SU-DHL-6 (cell line): ENCODE measurements at regions not wholly inside any gene's neighbourhood (a gene's known extent, or its start where the extent isn't known, plus 50 kb on each side); places are given as distances from the start of the nearest gene placed in this dataset.

ENCODE experiments used
- H2AFZ ChIP-seq: fragments of 200-600 bp; sonication (generic); 2 replicates; pipeline ENCODE4 v1.6.1; 2014; ENCODE audit warnings: low read depth, mild to moderate bottlenecking, moderate library complexity, mixed read lengths, antibody characterized with exemption, low read length; ENCODE audit not compliant: severe bottlenecking
- H3F3A ChIP-seq: fragments of 200-600 bp; shearing (Covaris generic); 2 replicates; pipeline ENCODE4 v1.6.0; 2016; ENCODE audit warnings: antibody characterized with exemption, mild to moderate bottlenecking; ENCODE audit not compliant: insufficient read depth
- H3K27ac ChIP-seq: fragments of 200-600 bp; sonication (generic); 2 replicates; pipeline ENCODE4 v1.5.1; 2016; ENCODE audit warnings: low read depth, mild to moderate bottlenecking, low read length, moderate library complexity, mixed read lengths
- H3K27me3 ChIP-seq: fragments of 200-600 bp; sonication (generic), shearing (Covaris generic); 2 replicates; pipeline ENCODE4 v1.6.0; 2014; ENCODE audit warnings: mild to moderate bottlenecking, low read length
- H3K36me3 ChIP-seq: fragments of 200-600 bp; sonication (generic); 2 replicates; pipeline ENCODE4 v1.6.1; 2014; ENCODE audit warnings: mild to moderate bottlenecking, low read length, mixed read lengths
- H3K4me2 ChIP-seq: fragments of 300-600, 200-600 bp; shearing (Covaris generic), sonication (generic); 2 replicates; pipeline ENCODE4 v1.6.0; 2014; ENCODE audit warnings: low read length, low read depth, mild to moderate bottlenecking; ENCODE audit not compliant: poor library complexity, severe bottlenecking
- H3K4me3 ChIP-seq: fragments of 200-600 bp; sonication (generic); 2 replicates; pipeline ENCODE4 v1.5.1; 2014; ENCODE audit warnings: antibody characterized with exemption, low read length, mild to moderate bottlenecking, mixed read lengths; ENCODE audit not compliant: insufficient read depth, poor library complexity, severe bottlenecking
- H3K79me2 ChIP-seq: fragments of 200-600 bp; sonication (generic); 2 replicates; pipeline ENCODE4 v1.6.1; 2014; ENCODE audit warnings: mild to moderate bottlenecking, low read length, moderate library complexity; ENCODE audit not compliant: insufficient read depth
- H3K9ac ChIP-seq: fragments of 200-600 bp; sonication (generic); 2 replicates; pipeline ENCODE4 v1.7.0; 2014; ENCODE audit warnings: mild to moderate bottlenecking, low read length
- H3K9me2 ChIP-seq: fragments of 200-600 bp; sonication (generic); replicated peaks from 2 replicates; pipeline ENCODE4 v1.6.1; 2014; ENCODE audit warnings: low read length; ENCODE audit not compliant: insufficient read depth
- H3K9me3 ChIP-seq: fragments of 200-600 bp; sonication (generic); 2 replicates; pipeline ENCODE4 v1.6.1; 2014; ENCODE audit warnings: low read length, mixed read lengths; ENCODE audit not compliant: insufficient read depth
- H4K20me1 ChIP-seq: fragments of 200-600 bp; sonication (generic); 2 replicates; pipeline ENCODE4 v1.6.1; 2014; ENCODE audit warnings: low read depth, mild to moderate bottlenecking, antibody characterized with exemption, low read length, moderate library complexity, mixed read lengths
- EZH2phosphoT487 ChIP-seq: fragments of 200-600 bp; sonication (generic), shearing (Covaris generic); conservative IDR thresholded peaks from 2 replicates; pipeline ENCODE4 v1.6.1; 2018; ENCODE audit warnings: mild to moderate bottlenecking, antibody characterized with exemption, low read length, moderate library complexity, mixed read lengths
- TF ChIP-seq, protein P1 (sequence below): fragments of 200-600 bp; sonication (generic); IDR thresholded peaks from one replicate; pipeline ENCODE4 v1.5.1; 2017; ENCODE audit warnings: antibody characterized with exemption, mild to moderate bottlenecking, low read length, moderate library complexity; ENCODE audit not compliant: insufficient read depth, poor library complexity, severe bottlenecking

DNA sequence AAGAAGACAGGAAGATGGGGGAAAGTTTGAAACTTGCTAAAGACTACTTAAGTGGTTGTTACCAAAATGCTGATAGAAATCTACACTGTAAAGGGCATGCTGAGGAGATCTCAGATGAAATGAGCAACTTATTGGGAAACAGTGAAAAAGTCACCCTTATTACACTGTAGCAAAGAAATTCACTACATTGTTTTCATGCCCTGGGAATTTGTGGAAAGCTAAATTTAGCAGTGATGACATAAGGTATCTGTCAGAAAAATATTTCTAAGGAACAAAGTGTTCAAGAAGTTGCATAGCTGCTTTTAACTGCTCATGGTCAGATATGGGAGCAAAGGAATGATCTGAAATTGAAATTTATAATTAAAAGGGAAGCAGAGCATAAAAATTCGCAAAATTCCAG lies 702.4 kb upstream of the LRRC4C start:
- Histone ChIP-seq H3K9me3 (no peaks in the 10 kb centered on the region), H3K27me3 (no peaks in the 10 kb centered on the region), H3K27ac (no peak overlapping the region), H3K79me2 (no peaks in the 10 kb centered on the region), H3F3A (no peaks in the 10 kb centered on the region), H3K36me3 (no peaks in the 10 kb centered on the region), H3K4me3 (no peak overlapping the region), H3K4me2 (no peak overlapping the region), H2AFZ (no peak overlapping the region), H3K9ac (no peak overlapping the region), H4K20me1 (no peaks in the 10 kb centered on the region), H3K9me2 (no peaks in the 10 kb centered on the region)
- TF ChIP-seq EZH2phosphoT487, result no peak
- TF ChIP-seq, protein P1, sequence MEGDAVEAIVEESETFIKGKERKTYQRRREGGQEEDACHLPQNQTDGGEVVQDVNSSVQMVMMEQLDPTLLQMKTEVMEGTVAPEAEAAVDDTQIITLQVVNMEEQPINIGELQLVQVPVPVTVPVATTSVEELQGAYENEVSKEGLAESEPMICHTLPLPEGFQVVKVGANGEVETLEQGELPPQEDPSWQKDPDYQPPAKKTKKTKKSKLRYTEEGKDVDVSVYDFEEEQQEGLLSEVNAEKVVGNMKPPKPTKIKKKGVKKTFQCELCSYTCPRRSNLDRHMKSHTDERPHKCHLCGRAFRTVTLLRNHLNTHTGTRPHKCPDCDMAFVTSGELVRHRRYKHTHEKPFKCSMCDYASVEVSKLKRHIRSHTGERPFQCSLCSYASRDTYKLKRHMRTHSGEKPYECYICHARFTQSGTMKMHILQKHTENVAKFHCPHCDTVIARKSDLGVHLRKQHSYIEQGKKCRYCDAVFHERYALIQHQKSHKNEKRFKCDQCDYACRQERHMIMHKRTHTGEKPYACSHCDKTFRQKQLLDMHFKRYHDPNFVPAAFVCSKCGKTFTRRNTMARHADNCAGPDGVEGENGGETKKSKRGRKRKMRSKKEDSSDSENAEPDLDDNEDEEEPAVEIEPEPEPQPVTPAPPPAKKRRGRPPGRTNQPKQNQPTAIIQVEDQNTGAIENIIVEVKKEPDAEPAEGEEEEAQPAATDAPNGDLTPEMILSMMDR, result no peak

DNA sequence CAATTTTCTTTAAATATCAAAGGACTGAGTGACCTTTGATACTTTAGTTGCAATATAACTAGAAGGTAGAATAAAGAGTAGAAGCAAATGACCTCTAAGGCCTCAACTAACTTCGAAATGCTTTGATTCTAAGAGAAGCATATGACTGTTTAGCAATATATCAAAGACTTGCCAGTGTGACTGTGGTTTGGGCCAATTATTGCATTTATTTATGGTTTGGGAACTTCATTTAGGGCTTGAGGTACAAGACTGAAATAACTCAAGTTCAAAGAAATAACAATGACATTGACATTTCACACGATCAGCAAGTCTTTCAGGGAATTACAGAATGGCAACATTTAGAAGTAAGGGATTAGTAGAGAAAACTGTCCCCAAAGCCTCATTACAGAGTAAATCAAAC lies 709.7 kb upstream of the LRRC4C start:
- Histone ChIP-seq H3K9me3 (no peaks in the 10 kb centered on the region), H3K9me2 (no peaks in the 10 kb centered on the region), H3K27ac (no peak overlapping the region), H4K20me1 (no peaks in the 10 kb centered on the region), H3K27me3 (no peaks in the 10 kb centered on the region), H3K4me2 (no peak overlapping the region), H3K9ac (no peak overlapping the region), H3F3A (no peaks in the 10 kb centered on the region), H3K36me3 (no peaks in the 10 kb centered on the region), H2AFZ (no peak overlapping the region), H3K4me3 (no peak overlapping the region), H3K79me2 (no peaks in the 10 kb centered on the region)
- TF ChIP-seq EZH2phosphoT487, result no peak
- TF ChIP-seq, protein P1, result no peak

DNA sequence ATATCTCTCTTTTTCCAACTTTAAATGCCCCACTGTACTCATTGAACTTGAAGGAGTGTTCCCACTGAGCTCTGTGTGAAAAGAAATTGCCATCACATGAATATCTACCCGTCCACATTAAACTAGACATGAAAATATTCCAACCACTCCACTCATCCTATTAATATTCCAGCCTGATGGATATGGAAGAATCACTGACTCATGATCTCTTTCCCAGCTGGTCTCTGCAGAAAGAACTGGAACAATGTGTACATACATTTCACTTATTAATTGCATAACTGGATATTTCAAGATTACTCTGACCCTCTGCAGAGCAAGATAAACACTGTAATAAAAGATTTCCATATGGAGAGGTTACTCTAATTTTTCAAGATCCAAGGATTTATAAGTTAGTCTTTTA lies 711.1 kb upstream of the LRRC4C start:
- H3K27me3 ChIP-seq, result no peaks in the 10 kb centered on the region
- no peak overlapping the region for H3K27ac ChIP-seq
- H3K4me2 ChIP-seq, result no peak overlapping the region
- H3K36me3 ChIP-seq, result no peaks in the 10 kb centered on the region
- no peaks in the 10 kb centered on the region for H4K20me1 ChIP-seq
- no peaks in the 10 kb centered on the region for H3K79me2 ChIP-seq
- H3F3A ChIP-seq, result no peaks in the 10 kb centered on the region
- H2AFZ ChIP-seq, result no peak overlapping the region
- H3K9ac ChIP-seq, result no peak overlapping the region
- H3K9me3 ChIP-seq, result no peaks in the 10 kb centered on the region
- no peaks in the 10 kb centered on the region for H3K9me2 ChIP-seq
- TF ChIP-seq, protein P1, result no peak
- no peak for TF ChIP-seq EZH2phosphoT487
- no peak overlapping the region for H3K4me3 ChIP-seq
